ENCODE measurements at regions not wholly inside any gene's neighbourhood (a gene's known extent, or its start where the extent isn't known, plus 50 kb on each side); places are given as distances from the start of the nearest gene placed in this dataset.

GRCh38 chr3:11090551-11090950 lies 63.7 kb upstream of the HRH1 start:
- TF ChIP-seq CTCF (optimal IDR thresholded peaks at IDR 0.05 in 1 of 3, IDR thresholded peaks at IDR 0.05 in 1 of 3, conservative IDR thresholded peaks at IDR 0.05 in 1 of 3; ENCODE audit: extremely low read depth in 1 of 3, insufficient read depth in 2 of 3, low read length in 3 of 3) (no peak), EZH2 (IDR thresholded peaks at IDR 0.05; ENCODE audit: low read length) (no peak)
